ENCODE measurements at regions not wholly inside any gene's neighbourhood (a gene's known extent, or its start where the extent isn't known, plus 50 kb on each side); places are given as distances from the start of the nearest gene placed in this dataset.

GRCh38 chr18:55743133-55743532 is 155.1 kb upstream of the TCF4 start:
- H3K18ac ChIP-seq (ENCODE audit: low read depth, low read length): no peak overlapping the region
- no peak overlapping the region for H3K27ac ChIP-seq (ENCODE audit: insufficient read depth, low read length)
- H3K9me3 ChIP-seq (ENCODE audit: control insufficient read depth, insufficient read depth, low read length): no peaks in the 10 kb centered on the region
- H4K20me1 ChIP-seq (ENCODE audit: insufficient read depth, low read length): no peaks in the 10 kb centered on the region
- H4K5ac ChIP-seq (ENCODE audit: low read depth, low read length): no peak overlapping the region
- TF ChIP-seq SMC3 (IDR thresholded peaks at IDR 0.05; ENCODE audit: low read depth, low read length): no peak
- TF ChIP-seq MAZ (IDR thresholded peaks at IDR 0.05; ENCODE audit: borderline replicate concordance, low read depth, low read length): no peak
- TF ChIP-seq CEBPB (IDR thresholded peaks at IDR 0.05; ENCODE audit: low read depth, low read length): no peak
- 8% methylated on average over 2 of the region's 2 CpGs; no CpG with 5 or more reads in 1 of the 2 experiments for WGBS, 2 experiments (ENCODE audit: extremely low coverage in 2 of 2, insufficient read length in 1 of 2)
- H3K9me1 ChIP-seq (ENCODE audit: insufficient read depth, low read length): peaks cover 3% of the 10 kb centered on the region
- H3K4me1 ChIP-seq (ENCODE audit: control insufficient read depth, insufficient read depth, low read length): peaks cover 5% of the 10 kb centered on the region
- H3K4me2 ChIP-seq (ENCODE audit: low read depth, low read length): 0 out of 2 replicates have a peak overlapping the region, but pooled peaks have one; percentile 4
- ATAC-seq (ENCODE audit: low read depth) (peak; percentile 76), DNase-seq (peak; percentile 44)
- no peak overlapping the region for H3K9ac ChIP-seq (ENCODE audit: low read depth, low read length)
- no peaks in the 10 kb centered on the region for H3K27me3 ChIP-seq (ENCODE audit: control insufficient read depth, insufficient read depth, low read length)
- no peak overlapping the region for H2BK5ac ChIP-seq (ENCODE audit: low read depth, low read length, poor library complexity, severe bottlenecking)
- H3K4ac ChIP-seq (ENCODE audit: low read depth, low read length): peak overlapping the region; percentile 34; the same call in 1 of the 2 replicates
- no peak overlapping the region for H2AFZ ChIP-seq (replicated peaks; ENCODE audit: low read length, poor library complexity)
- no peak overlapping the region for H3K23ac ChIP-seq (ENCODE audit: low read depth, low read length)
- no peak overlapping the region for H2AK9ac ChIP-seq (replicated peaks; ENCODE audit: low read depth, low read length, poor library complexity)
- intact Hi-C loops (cut with micrococcal nuclease) (no loop called here), dilution Hi-C loops (cut with HindIII; ENCODE audit: low sequenced_read_pairs, unreplicated experiment) (no loop called here), in situ Hi-C loops (cut with MboI; ENCODE audit: low sequenced_read_pairs) (no loop called here)
- H2BK15ac ChIP-seq (ENCODE audit: low read depth, low read length): peak overlapping the region; percentile 1; the same call in 1 of the 3 replicates
- no TSS peak for BruUV-seq (replicated peaks)
- no peak overlapping the region for H4K91ac ChIP-seq (ENCODE audit: insufficient read depth, low read depth, low read length)
- H3K36me3 ChIP-seq (ENCODE audit: control insufficient read depth, insufficient read depth, low read length): no peaks in the 10 kb centered on the region
- no peaks in the 10 kb centered on the region for H3K79me1 ChIP-seq (ENCODE audit: low read depth in 1 of 2, low read length in 2 of 2)
- H3K56ac ChIP-seq (ENCODE audit: extremely low read depth, insufficient read depth, low read length): no peak overlapping the region
- peak overlapping the region; percentile 54; the same call in 1 of the 2 replicates for H3K14ac ChIP-seq (replicated peaks; ENCODE audit: low read depth, low read length)
- CTCF ChIA-PET: interaction anchor here (1.0 kb wide), 1 partner anchor 11 kb away, joined by 4 read pairs; no protein-coding TSS in a partner anchor
- H2AK5ac ChIP-seq (ENCODE audit: low read depth, low read length): no peak overlapping the region; the same call in 1 of the 2 replicates
- peak overlapping the region; percentile 68; the same call in 1 of the 2 replicates for H2BK20ac ChIP-seq (ENCODE audit: low read depth, low read length)
- H4K8ac ChIP-seq (ENCODE audit: low read depth in 2 of 2, low read length in 2 of 2): 0 out of 4 replicates have a peak overlapping the region, but pooled peaks of 1 of the 2 experiments have one; percentile 8
- H3K4me3 ChIP-seq (ENCODE audit: insufficient read depth, low read depth, low read length): no peak overlapping the region
- POLR2A ChIA-PET (ENCODE audit: unreplicated experiment): no interaction called here
- H2BK120ac ChIP-seq (ENCODE audit: low read depth, low read length): peak overlapping the region; percentile 32; the same call in 1 of the 2 replicates

Measured in IMR-90 (cell line).